Stimulated activated CD4-positive, alpha-beta T cell treated with anti-CD3 and anti-CD28 coated beads, Interleukin-1b, Interleukin-23, amount 100 ng/mL, for 48 hours (primary cell): ENCODE measurements at regions not wholly inside any gene's neighbourhood (a gene's known extent, or its start where the extent isn't known, plus 50 kb on each side); places are given as distances from the start of the nearest gene placed in this dataset.
A peak's percentile ranks its signal among the peaks of the same experiment; 100 is the strongest.
"Not testable (repeated sequence)": the region's sequence is repeated elsewhere in the genome, so short reads cannot be mapped to it uniquely, and the experiment has no call there.

Experiments
- DNase-seq: peaks from one replicate; pipeline ENCODE4 v3.0.0-alpha.2; 2020

DNA sequence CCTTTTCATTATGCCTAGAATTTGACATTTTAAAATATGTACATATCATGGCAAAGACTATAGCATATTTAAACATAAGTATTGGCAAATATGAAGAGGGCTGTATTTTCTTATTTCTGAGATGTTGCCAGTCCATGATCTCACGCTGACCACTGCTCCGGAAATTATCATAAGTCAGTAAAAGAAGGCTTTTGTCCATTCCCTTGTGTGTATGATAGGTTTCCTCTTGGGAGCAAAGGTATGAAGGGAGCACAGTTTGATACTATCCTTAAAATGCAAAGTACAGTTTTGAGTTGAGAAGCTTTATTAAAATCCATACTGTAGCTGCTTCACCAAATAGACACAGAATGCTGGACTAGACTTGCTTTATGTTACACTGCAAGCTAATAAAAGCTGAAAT is 52.6 kb upstream of the AGA start:
- DNase-seq, result no peak

DNA sequence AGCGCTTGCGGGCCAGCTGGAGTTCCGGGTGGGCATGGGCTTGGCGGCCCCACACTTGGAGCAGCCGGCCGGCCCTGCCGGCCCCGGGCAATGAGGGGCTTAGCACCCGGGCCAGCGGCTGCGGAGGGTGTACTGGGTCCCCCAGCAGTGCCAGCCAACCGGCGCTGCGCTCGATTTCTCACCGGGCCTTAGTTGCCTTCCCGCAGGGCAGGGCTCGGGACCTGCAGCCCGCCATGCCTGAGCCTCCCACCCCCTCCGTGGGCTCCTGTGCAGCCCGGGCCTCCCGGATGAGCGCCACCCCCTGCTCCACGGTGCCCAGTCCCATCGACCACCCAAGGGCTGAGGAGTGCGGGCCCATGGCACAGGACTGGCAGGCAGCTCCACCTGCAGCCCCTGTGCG is 53.4 kb upstream of the AGA start:
- not testable (repeated sequence) for DNase-seq

DNA sequence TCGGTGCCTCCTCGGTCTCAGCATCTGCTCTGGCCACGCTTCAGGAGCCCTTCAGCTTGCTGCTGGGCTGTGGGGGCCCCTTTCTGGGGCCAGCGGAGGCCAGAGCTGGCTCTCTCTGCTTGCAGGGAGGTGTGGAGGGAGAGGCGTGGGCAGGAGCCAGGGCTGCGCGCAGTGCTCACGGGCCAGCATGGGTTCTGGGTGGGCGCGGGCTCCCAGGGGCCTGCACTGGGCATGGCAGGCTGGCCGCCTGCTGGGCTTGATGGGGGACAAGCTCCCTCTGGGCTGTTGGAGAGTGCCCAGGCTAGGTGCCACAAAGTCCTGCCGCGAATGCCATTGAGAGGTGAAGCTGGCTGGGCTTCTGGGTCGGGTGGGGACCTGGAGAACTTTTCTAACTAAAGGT is 57.3 kb upstream of the AGA start:
- DNase-seq, result no peak

DNA sequence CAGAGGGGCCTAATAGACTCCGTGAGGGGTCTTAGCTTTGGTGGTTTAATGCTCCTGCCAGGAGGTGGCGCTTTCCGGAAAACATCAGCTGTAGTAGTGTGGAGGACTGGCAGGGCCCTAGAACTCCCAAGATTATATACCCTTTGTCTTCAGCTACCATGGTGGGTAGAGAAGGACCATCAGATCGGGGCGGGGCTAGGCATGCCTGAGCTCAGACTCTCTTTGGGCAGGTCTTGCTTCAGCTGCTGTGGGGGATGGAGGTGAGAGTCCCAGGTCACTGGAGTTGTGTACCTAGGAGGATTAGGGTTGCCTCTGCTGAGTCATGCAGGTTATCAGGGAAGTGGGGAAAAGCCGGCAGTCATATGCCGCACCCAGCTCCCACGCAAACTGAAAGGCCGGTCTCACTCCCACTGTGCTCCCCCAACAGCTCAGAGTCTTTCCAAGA is 63.0 kb upstream of the AGA start:
- DNase-seq, result no peak

DNA sequence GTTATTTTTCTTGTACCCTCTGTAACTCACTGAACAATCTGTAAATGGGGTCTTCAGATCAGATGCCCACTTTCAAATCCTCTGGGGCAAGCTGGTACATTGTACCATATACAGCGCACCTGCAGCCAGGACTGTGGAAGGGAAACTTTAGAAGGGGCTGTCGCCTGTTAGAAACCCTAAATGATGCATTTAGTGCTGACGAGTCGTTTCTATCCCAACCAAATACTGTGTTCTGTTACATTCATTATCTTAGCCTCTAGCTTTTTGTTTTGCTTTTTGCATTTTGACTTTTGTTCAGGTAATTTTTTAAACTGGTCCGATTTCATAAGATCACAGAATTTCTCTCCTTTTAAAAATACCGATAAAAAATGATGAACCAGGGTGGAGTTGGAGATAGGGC is 66.4 kb upstream of the AGA start:
- no peak for DNase-seq

DNA sequence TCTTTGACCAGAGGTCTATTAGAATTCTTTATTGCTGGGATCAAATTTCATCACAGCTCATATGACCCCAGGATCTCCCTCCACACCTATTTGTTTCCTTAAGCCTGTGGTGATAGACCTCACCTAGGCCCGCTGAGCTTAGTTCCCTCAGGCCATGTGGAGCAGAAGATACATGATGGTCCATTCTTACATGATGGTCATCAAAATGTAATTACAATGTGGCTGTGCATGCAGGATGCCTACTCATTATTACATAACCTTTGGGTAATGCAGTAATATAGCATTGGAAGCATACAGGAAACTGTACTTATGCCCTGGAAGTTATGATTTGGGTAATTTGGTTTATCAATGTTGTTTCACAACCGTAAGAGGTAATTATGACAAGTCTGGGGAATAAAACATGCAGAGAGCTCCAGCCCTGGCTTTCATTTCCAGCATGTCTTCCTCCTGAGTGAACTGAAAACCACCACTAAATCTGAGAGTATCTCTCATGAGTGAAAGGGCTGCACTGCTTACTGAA is 67.0 kb upstream of the AGA start:
- DNase-seq, result no peak

DNA sequence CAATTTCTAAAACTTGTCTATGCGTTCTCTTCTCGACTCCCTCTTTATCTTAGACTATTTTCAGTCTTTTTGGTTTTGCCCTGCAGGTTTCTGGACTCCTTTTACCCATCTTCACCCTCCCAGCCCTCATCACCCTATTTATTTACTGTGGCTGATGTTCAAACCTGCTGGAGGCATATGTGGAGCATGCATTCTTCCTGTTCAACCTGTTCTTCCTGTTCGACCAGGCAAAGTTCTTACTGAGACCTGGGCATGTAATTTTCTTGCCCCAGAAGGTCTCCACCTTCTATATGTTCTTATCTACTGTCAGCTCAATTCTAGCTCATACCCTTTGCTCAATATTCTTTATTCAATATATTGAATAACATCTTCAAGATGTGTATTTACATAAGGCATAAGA is 69.4 kb upstream of the AGA start:
- DNase-seq, result no peak

DNA sequence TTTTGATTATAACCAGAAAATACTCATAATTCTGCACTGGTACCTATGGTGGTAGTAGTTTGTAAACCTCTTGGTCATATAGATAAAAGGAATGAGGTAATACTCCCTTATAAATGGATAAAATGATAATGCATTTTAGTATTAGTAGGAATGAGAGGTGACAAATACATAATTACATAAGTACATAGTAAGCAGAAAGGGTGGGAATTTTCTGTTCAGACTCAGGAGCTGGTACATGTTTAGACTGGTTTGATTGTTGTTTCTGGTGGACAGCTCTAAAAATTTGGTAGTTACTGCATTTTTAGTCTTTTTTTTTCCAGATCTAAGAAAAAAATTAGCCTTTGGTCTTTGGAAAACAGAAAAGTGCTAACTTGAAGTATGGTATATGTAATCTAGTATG is 70.4 kb upstream of the AGA start:
- DNase-seq, result no peak

DNA sequence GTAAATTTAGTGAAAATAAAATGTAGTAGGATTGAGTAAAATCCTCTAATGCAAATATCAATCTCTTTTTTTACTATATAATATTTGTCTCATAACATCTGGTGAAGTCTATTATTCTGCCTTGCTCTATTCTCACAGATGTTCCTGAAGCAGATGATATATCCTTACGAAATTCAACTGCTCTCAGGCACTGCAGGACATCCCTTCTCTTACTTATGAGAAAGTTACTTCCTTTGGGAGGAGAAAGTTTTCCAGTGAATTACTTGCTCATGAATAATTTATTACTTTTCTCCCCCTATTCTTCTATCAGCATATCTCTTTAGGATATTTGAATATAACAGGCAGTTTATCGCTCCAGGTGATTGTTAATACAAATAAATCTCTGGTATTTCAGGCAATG is 75.6 kb upstream of the AGA start:
- no peak for DNase-seq

DNA sequence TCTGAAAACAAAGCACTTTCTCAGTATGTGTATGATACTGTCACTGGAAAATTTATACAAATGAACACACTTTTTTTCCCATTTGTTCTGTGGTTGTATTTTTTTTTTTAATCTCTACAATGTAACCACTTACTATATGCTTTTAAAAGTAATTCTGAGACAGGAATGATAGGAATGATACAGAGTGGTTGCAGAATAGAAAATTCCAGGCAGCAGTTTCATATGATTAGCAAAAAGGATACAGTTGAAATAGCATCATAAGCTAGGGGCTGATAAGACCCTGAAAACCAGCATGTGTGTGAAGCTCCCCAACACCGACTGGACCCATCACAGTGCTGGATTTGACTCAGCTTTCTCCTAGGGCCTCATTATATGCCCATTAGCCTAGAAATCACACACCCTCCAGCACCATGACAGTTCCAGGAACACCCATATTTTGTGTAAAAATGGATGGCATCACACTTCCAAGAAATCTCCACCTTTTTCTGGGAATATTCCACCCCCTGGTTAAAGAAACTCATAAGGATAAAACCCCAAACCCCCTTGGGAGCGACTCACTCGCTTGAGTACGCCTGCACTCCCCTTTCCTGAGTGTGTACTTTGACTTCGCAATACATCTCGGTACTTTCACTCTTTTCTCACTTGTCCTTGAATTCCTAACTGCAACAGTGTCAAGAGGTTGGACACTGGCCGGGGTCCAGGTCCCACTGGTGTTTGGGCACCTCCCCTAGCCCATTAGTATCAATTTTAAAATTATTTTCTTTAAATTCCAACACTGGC is 77.4 kb upstream of the AGA start:
- no peak for DNase-seq

DNA sequence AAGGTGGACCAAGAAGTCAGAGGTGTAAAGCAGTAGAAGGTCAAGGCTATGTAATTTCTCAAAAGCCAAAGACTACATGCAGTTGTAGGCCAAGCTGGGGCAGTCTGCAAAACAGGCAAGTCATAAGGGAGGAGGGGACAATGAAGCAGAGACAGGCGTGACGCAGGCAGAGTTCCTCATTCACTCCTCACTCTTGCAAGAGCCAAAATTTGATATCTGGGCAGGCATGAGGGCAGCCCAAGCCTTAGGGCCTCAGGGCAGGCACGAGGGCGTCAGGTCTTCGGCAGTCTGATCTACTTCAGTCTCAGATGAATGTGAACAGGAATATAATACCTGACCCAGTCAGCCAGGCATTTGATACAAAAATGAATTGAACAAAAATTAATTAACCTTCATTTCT is 86.4 kb upstream of the AGA start:
- no peak for DNase-seq

DNA sequence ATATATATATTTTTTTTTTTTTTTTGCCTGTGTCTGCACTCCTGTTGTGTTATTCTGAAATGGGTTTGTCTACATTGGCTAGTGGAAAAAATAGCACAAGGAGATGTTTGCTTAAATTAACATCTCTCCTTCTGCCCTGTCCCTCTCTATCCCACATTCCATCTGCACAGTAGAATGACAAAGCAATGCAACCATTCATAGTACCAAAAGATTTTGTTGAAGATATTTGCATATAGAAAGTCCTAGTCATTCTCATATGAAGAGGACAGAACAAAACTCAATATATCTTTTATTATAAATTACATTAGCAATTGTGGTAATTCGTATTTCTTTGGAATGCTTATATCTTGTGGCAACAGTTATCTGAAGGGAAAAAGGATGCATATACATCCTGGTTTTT is 88.3 kb upstream of the AGA start:
- no peak for DNase-seq

DNA sequence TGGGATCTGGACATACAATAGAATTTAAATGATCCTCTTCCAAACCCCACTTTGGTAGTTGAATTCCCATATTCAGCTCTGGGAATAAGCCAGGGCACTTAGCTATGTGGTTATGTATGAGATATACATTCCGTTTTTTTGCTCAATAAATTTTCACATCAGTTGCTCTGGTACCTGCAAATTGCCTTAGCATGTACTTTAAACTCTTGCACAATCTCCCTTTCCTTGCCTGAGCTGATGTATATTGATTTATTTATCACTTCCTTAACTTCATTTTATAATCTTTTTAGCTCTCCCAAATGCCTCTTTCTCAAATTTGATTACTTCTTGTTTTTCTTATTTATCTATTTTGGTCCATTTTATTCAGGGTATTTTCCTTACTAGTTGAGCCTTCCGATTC is 90.1 kb upstream of the AGA start:
- DNase-seq, result no peak

DNA sequence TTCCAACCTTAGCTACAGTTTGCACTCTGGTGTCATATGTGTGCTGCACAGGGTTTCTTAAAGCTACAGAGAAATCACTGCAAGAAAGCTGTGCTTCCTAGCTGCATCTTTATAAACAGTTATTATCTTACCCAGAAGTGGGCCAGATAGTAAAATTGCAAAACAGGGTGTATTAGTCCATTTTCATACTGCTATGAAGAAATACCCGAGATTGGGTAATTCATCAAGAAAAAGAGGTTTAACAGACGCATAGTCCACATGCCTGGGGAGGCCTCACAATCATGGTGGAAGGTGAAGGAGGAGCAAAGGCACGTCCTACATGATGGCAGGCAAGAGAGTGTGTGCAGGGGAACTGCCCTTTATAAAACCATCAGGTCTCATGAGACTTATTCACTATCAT is 92.6 kb upstream of the AGA start:
- DNase-seq, result not testable (repeated sequence)

DNA sequence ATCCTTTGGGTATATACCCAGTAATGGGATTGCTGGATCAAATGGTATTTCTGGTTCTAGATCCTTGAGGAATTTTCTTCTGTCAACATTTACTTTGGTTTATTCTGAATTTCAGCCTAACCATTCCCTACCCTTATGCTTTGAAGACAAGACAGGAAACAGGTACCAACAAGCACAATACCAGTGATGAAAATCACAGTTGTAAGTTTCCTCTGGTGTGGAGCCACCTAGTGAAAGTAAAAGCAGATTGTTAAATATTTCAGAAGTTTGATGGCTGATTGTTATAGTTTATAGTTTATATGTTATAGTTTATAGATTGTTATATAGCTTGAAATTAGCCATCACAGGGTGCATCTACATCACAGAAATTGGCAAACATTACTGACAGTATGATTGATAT is 104.5 kb upstream of the AGA start:
- no peak for DNase-seq

DNA sequence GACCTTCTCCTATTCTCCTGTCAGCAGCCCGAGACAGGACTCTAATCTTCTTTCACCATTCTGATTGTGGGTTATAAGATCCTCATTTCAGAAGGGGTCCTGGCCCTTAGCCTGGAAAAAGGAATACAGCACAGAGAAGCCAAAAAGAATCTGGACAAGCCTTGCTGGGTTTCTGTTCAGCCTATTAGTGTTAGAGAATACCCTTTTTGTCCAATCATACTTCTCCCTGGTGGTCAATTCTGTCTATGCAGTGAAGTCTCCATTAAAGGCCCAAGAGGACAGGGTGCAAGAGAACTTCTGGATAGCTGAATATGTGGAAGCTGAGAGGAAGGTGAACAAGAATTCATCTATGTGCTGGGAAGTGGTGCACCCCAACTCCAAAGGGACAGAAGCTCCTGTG is 105.7 kb upstream of the AGA start:
- DNase-seq, result no peak

DNA sequence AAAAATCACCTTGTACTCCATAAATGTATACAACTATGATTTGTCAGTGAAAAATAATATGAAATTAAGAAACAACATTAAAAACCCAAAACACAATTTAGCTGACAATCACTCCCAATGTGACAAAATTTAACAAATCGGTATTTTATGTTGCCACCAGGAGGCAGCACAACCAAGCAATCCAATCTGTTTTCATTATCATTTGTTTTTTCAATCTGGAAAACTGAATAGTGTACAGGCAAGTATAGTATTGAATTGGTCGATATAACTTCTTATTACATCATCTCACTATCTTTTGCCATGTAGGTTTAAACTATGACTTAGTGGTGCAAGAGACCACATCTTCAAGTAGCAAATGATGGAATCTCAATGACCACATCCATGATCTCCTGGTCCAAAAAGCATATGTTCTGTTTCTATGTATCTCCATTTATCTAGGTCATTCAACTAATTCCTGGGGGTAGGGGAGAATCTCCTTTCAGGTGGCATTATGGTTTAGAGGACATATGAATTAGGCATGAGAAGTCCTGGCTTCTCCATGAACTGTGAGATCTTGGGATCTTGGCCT is 112.9 kb upstream of the AGA start:
- DNase-seq, result peak; percentile 8

DNA sequence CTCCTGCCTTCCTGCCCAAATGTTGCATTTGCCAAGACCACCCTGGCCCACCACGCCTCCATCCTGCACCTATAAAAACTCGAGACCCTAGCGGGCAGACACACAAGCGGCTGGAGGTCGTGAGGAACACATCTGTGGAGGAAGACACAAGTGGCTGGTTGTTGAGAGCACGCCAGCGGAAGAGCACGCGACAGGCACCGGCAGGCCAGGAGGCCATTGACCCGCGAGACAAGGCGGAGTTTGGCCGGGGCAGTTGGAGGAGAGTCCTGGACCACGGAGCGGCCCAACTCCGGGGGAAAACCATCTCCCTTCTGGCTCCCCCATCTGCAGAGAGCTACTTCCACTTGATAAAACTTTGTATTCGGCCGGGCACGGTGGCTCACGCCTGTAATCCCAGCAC is 115.2 kb upstream of the AGA start:
- DNase-seq, result no peak

DNA sequence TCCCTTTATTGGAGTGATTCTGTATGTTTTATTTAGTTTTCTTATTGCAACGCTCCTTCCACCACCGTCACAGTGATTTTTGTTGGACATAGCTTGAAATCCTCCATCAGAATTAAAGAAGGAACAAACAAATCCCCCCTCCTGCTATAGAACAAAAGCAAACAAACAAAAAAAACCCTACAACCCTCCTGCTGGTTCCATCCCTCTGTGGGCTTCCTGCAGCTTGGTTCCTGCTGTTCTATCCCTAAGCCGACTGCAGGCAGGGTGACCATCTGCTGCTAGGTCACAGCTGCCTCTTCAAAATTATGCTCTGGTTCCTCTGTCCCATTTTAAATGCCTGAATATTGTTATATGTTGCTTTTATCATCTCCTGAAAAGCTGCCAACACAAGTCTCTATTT is 116.8 kb upstream of the AGA start:
- DNase-seq, result no peak

DNA sequence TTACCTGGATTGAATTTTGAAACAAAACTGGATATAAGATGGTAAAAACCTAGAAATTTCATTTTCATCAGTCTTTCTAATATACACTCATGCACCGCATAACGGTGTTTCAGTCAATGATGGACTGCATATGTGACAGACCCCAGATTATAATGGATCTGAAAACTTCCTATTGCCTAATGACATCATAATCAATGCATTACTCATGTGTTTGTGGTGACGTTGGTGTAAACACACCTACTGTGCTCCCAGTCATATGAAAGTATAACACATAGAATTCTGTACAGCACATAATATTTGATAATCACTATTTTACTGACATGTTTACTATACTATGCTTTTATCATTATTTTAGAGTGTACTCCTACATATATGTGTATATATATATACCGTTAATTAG is 119.9 kb upstream of the AGA start:
- no peak for DNase-seq

DNA sequence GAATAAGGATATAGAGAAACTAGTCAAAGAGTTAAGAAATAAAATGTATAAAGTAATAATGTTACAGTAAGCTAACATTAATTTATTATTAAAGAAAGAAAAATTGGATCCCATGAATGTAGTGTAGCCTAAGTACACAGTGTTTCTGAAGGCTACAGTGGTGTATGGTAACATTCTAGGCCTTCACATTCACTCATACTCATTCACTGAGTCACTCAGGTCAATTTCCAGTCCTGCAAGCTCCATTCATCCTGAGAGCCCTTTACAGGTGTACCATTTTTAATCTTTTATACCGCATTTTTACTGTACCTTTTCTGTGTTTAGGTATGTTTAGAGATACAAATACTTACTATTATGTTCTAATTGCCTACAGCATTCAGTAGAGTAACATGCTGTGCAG is 120.6 kb upstream of the AGA start:
- DNase-seq, result no peak

DNA sequence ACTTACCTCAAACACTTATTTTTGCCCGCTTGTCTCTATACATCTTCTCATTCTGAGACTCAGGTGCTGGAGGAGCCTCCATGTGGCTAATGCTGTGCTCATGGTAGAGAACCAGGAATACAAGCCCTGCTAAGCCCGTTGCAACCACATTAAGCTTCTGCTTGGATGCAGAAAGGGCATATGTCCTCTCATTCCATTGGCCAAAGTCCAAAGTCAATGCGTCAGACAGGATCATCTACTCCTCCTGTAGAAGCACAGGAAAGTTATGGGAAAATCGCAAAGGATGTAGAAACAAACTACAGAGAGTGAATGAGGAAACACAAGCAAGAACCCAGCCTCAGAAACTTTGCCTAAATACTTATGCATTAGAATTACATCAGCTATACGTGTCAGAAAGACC is 124.5 kb upstream of the AGA start:
- no peak for DNase-seq

DNA sequence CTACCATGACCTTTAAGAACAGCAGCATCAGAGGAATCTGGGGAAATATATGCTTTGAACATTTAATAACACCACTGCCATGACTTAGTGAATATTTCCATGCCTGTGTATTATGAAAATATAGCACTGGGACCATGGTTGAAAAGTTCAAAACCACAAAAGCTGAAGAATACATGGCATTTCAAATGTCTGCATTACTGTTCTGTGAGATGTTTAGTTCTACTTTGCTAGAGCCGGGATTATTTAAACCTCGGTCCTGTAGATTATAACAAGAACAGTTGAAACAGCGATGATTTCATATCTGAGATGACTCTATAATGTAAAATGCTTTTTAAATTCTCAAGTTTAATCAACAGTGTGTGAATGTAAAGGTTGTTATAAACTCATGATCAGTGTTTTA is 126.7 kb upstream of the AGA start:
- no peak for DNase-seq

DNA sequence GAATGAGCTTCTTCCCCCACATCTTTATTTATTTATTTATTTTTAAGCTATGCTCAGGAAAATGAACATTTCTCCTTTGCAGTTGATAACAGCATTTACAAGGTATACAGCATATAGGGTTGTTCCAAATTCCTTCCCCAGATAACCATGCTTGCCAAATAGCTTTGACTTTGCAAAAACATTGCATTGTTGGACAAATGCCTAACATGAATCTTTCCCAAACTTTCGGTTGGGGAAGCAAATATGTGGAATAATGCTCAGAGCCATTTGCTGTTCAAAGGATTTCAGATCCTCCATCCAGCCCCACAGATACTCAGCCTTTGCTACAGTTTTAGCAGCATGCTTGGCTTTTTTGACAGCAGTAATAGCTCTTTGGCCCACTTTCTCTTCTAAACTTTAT is 127.2 kb upstream of the AGA start:
- no peak for DNase-seq

DNA sequence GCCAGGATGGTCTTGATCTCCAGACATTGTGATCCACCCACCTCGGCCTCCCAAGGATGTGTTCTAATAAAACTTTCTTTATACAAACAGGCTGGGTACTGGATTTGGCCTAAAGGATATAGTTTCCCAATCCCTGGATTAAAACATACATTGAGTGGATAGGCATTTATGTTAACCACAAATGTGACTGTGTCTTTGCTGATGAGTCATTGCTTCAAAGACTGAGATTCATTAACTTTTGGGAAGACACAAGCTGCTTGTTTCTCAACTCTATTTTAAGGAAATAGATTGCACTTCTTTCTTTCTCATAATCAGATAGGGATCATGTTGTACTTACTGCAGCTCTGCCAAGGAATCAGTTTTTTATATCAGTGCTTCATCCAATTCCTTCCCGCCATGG is 131.3 kb upstream of the AGA start:
- no peak for DNase-seq
